ENCODE measurements at regions not wholly inside any gene's neighbourhood (a gene's known extent, or its start where the extent isn't known, plus 50 kb on each side); places are given as distances from the start of the nearest gene placed in this dataset.

GRCh38 chr9:89791754-89792153, 186.9 kb downstream of the GADD45G start:
- Histone ChIP-seq H4K20me1 (ENCODE audit: insufficient read depth, low read length) (no peaks in the 10 kb centered on the region), H3K9me3 (ENCODE audit: low read depth, low read length) (no peaks in the 10 kb centered on the region), H3K27ac (ENCODE audit: low read depth, low read length) (no peak overlapping the region), H3K4me3 (ENCODE audit: insufficient read depth, low read length) (no peak overlapping the region), H3K4me1 (ENCODE audit: insufficient read depth, low read length) (no peaks in the 10 kb centered on the region), H3K79me2 (ENCODE audit: insufficient read depth, low read length) (no peaks in the 10 kb centered on the region), H3K27me3 (ENCODE audit: insufficient read depth, low read length) (no peaks in the 10 kb centered on the region), H2AFZ (ENCODE audit: low read length) (no peak overlapping the region), H3K36me3 (ENCODE audit: insufficient read depth, low read length) (no peaks in the 10 kb centered on the region), H3K4me2 (ENCODE audit: insufficient read depth, low read length) (no peak overlapping the region)
- DNase-seq (ENCODE audit: insufficient read length, low spot score, missing footprints) = no peak
- TF ChIP-seq, protein P1, sequence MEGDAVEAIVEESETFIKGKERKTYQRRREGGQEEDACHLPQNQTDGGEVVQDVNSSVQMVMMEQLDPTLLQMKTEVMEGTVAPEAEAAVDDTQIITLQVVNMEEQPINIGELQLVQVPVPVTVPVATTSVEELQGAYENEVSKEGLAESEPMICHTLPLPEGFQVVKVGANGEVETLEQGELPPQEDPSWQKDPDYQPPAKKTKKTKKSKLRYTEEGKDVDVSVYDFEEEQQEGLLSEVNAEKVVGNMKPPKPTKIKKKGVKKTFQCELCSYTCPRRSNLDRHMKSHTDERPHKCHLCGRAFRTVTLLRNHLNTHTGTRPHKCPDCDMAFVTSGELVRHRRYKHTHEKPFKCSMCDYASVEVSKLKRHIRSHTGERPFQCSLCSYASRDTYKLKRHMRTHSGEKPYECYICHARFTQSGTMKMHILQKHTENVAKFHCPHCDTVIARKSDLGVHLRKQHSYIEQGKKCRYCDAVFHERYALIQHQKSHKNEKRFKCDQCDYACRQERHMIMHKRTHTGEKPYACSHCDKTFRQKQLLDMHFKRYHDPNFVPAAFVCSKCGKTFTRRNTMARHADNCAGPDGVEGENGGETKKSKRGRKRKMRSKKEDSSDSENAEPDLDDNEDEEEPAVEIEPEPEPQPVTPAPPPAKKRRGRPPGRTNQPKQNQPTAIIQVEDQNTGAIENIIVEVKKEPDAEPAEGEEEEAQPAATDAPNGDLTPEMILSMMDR (IDR thresholded peaks at IDR 0.05; ENCODE audit: extremely low read depth, low read depth, low read length) = no peak

DNA sequence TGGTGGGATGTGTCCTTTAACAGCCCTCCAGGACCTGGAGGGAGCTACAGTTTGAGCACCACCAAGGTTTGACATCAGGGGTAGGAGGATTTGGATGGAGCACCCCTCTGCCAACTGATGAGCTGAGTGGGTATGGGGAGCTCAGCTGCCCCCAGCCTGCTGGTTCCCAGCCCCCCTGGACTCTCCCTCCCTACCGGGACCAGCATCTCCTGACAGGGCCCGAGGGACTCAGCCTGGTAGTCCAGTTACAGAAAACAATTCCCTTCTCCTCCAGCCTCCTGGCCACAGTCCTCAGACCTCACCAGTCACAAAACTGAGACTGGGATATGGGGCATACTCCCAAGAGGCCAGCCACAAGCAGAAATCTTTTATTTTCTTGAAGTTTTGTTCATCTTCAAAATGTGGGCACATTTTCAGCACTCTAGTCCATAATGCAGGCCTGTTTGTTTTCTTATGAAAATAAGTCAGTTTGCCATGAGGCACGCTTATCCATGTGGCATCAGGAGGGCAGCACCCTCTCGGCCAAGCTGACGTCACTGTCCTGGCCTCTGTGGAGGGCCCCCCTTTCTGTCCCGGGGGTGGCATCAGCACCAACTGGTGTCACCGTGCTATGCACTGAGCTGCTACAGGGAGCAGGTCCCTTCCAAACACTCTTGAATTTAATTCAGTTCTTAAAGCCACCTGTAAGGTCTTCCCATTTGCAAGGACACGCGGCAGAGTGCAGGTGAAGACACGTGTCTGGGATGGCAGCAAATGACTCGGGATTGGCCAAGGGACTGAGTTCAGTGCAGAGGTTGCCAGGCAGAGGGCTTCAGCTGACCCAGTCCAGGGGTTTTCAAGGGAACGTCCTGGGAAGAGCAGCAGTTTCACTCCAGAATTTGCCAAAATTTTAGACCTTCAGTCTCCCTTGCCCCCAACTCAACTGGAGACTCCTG, 187.6 kb downstream of the GADD45G start:
- TF ChIP-seq, protein P1 (IDR thresholded peaks at IDR 0.05; ENCODE audit: extremely low read depth, low read depth, low read length) = no peak
- Histone ChIP-seq H3K27ac (ENCODE audit: low read depth, low read length) (no peak overlapping the region), H3K27me3 (ENCODE audit: insufficient read depth, low read length) (no peaks in the 10 kb centered on the region), H3K4me1 (ENCODE audit: insufficient read depth, low read length) (no peaks in the 10 kb centered on the region), H3K4me2 (ENCODE audit: insufficient read depth, low read length) (no peak overlapping the region), H2AFZ (ENCODE audit: low read length) (no peak overlapping the region), H3K4me3 (ENCODE audit: insufficient read depth, low read length) (no peak overlapping the region), H3K36me3 (ENCODE audit: insufficient read depth, low read length) (no peaks in the 10 kb centered on the region), H4K20me1 (ENCODE audit: insufficient read depth, low read length) (no peaks in the 10 kb centered on the region), H3K9me3 (ENCODE audit: low read depth, low read length) (no peaks in the 10 kb centered on the region), H3K79me2 (ENCODE audit: insufficient read depth, low read length) (no peaks in the 10 kb centered on the region)
- peak; percentile 52 for DNase-seq (ENCODE audit: insufficient read length, low spot score, missing footprints)

DNA sequence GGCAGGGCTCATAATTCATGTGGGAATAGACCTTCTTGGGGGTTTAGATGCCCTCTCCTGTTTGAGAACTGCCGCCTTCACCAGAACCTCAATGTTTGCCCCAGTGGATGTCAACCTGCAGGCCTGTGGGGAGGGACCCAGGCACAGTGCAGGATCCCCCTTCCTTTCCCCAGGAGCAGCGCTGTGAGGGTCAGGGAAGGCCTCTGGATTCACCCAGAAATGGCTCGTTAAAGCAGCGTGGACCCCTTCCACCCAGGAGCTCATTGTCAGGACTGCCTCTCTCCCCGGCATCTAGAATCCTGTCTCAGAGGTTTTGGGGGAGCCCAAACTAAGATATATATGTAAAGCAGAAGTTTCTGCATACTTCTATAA, 188.3 kb downstream of the GADD45G start:
- no peak overlapping the region for H3K4me2 ChIP-seq (ENCODE audit: insufficient read depth, low read length)
- peak; percentile 27 for DNase-seq (ENCODE audit: insufficient read length, low spot score, missing footprints)
- no peak overlapping the region for H2AFZ ChIP-seq (ENCODE audit: low read length)
- H3K4me1 ChIP-seq (ENCODE audit: insufficient read depth, low read length) = no peaks in the 10 kb centered on the region
- H3K4me3 ChIP-seq (ENCODE audit: insufficient read depth, low read length) = no peak overlapping the region
- no peaks in the 10 kb centered on the region for H3K27me3 ChIP-seq (ENCODE audit: insufficient read depth, low read length)
- no peaks in the 10 kb centered on the region for H3K36me3 ChIP-seq (ENCODE audit: insufficient read depth, low read length)
- no peaks in the 10 kb centered on the region for H3K79me2 ChIP-seq (ENCODE audit: insufficient read depth, low read length)
- TF ChIP-seq, protein P1 (IDR thresholded peaks at IDR 0.05; ENCODE audit: extremely low read depth, low read depth, low read length) = no peak
- no peak overlapping the region for H3K27ac ChIP-seq (ENCODE audit: low read depth, low read length)
- no peaks in the 10 kb centered on the region for H4K20me1 ChIP-seq (ENCODE audit: insufficient read depth, low read length)
- H3K9me3 ChIP-seq (ENCODE audit: low read depth, low read length) = no peaks in the 10 kb centered on the region

- Histone ChIP-seq H3K36me3 (ENCODE audit: insufficient read depth, low read length) (no peaks in the 10 kb centered on the region), H3K27me3 (ENCODE audit: insufficient read depth, low read length) (no peaks in the 10 kb centered on the region), H3K9me3 (ENCODE audit: low read depth, low read length) (no peaks in the 10 kb centered on the region), H3K4me2 (ENCODE audit: insufficient read depth, low read length) (no peak overlapping the region), H3K4me1 (ENCODE audit: insufficient read depth, low read length) (no peaks in the 10 kb centered on the region), H3K27ac (ENCODE audit: low read depth, low read length) (no peak overlapping the region), H3K79me2 (ENCODE audit: insufficient read depth, low read length) (no peaks in the 10 kb centered on the region), H3K4me3 (ENCODE audit: insufficient read depth, low read length) (no peak overlapping the region), H2AFZ (ENCODE audit: low read length) (no peak overlapping the region), H4K20me1 (ENCODE audit: insufficient read depth, low read length) (no peaks in the 10 kb centered on the region)
- TF ChIP-seq, protein P1 (IDR thresholded peaks at IDR 0.05; ENCODE audit: extremely low read depth, low read depth, low read length) = no peak
- peak; percentile 26 for DNase-seq (ENCODE audit: insufficient read length, low spot score, missing footprints)
These were observed 188.7 kb downstream of the GADD45G start for GRCh38 chr9:89793551-89793950.
